Liver (tissue), 8 donors: ENCODE measurements at regions not wholly inside any gene's neighbourhood (a gene's known extent, or its start where the extent isn't known, plus 50 kb on each side); places are given as distances from the start of the nearest gene placed in this dataset.

Source experiments
- DNase-seq: peaks from one replicate; pipeline ENCODE4 v3.0.0-alpha.2; 2017; ENCODE audit warnings: low spot score
- H3K27ac ChIP-seq, 2 donors: one replicate each; pipeline ENCODE4 v1.7.0; 2013; ENCODE audit warnings: inconsistent platforms in 2 of 2, low read length in 2 of 2, control low read depth in 1 of 2, low read depth in 1 of 2, mild to moderate bottlenecking in 1 of 2
- H3K27me3 ChIP-seq, 4 donors: one replicate each; pipeline versions ENCODE4 v1.6.1 to v1.7.0; 2013; ENCODE audit warnings: low read length in 3 of 4, inconsistent platforms in 1 of 4, mild to moderate bottlenecking in 1 of 4, moderate library complexity in 1 of 4; ENCODE audit not compliant: control insufficient read depth in 4 of 4, insufficient read depth in 4 of 4
- H3K36me3 ChIP-seq, 4 donors: one replicate each; pipeline versions ENCODE4 v1.6.1 to v1.7.0; 2013; ENCODE audit warnings: low read length in 3 of 4, mild to moderate bottlenecking in 3 of 4, low read depth in 1 of 4, moderate library complexity in 1 of 4; ENCODE audit not compliant: control insufficient read depth in 4 of 4, insufficient read depth in 3 of 4
- H3K4me1 ChIP-seq, 4 donors: one replicate each; pipeline versions ENCODE4 v1.6.1 to v1.7.0; 2013; ENCODE audit warnings: low read length in 3 of 4, mild to moderate bottlenecking in 3 of 4, moderate library complexity in 1 of 4; ENCODE audit not compliant: control insufficient read depth in 4 of 4, insufficient read depth in 4 of 4
- H3K4me3 ChIP-seq, 3 donors: one replicate each; pipeline versions ENCODE4 v1.6.1 to v1.7.0; 2013; ENCODE audit warnings: low read length in 3 of 3, control low read depth in 1 of 3, low read depth in 1 of 3, mild to moderate bottlenecking in 1 of 3
- H3K9ac ChIP-seq, 2 donors: one replicate each; pipeline ENCODE4 v1.7.0; 2013; ENCODE audit warnings: low read length in 2 of 2, mild to moderate bottlenecking in 2 of 2, moderate library complexity in 2 of 2, control low read depth in 1 of 2, low read depth in 1 of 2
- H3K9me3 ChIP-seq, 4 donors: one replicate each; pipeline versions ENCODE4 v1.6.1 to v1.7.0; 2013; ENCODE audit warnings: low read length in 3 of 4; ENCODE audit not compliant: control insufficient read depth in 4 of 4
- EGR1 ChIP-seq, 2 donors: IDR thresholded peaks; 2 replicates each; pipeline ENCODE4 v1.6.1; 2016 to 2018; ENCODE audit warnings: antibody characterized with exemption in 2 of 2, low read depth in 2 of 2
- FOXA1 ChIP-seq: IDR thresholded peaks from 2 replicates; pipeline ENCODE4 v1.6.1; 2016; ENCODE audit warnings: antibody characterized with exemption
- FOXA2 ChIP-seq: IDR thresholded peaks from 2 replicates; pipeline ENCODE4 v1.6.1; 2016; ENCODE audit warnings: antibody characterized with exemption
- GABPA ChIP-seq, 2 donors: IDR thresholded peaks in 1 of 2; conservative IDR thresholded peaks in 1 of 2; 2 replicates each; pipeline ENCODE4 v1.6.1; 2016; ENCODE audit warnings: antibody characterized with exemption in 2 of 2, mild to moderate bottlenecking in 1 of 2, moderate library complexity in 1 of 2
- HNF4A ChIP-seq, 2 donors: conservative IDR thresholded peaks; 2 replicates each; pipeline ENCODE4 v1.6.1; 2016; ENCODE audit warnings: antibody characterized with exemption in 2 of 2, mild to moderate bottlenecking in 2 of 2
- HNF4G ChIP-seq: IDR thresholded peaks from 2 replicates; pipeline ENCODE4 v1.6.1; 2016; ENCODE audit warnings: antibody characterized with exemption
- JUND ChIP-seq, 2 donors: IDR thresholded peaks; 2 replicates each; pipeline ENCODE4 v1.6.1; 2016; ENCODE audit warnings: antibody characterized with exemption in 2 of 2
- NR2F2 ChIP-seq: IDR thresholded peaks from 2 replicates; pipeline ENCODE4 v1.6.1; 2016; ENCODE audit warnings: antibody characterized with exemption
- RAD21 ChIP-seq, 2 donors: IDR thresholded peaks; 2 replicates each; pipeline ENCODE4 v1.6.1; 2016; ENCODE audit warnings: antibody characterized with exemption in 2 of 2, mild to moderate bottlenecking in 2 of 2
- RXRA ChIP-seq, 2 donors: IDR thresholded peaks; 2 replicates each; pipeline ENCODE4 v1.6.1; 2017 to 2018; ENCODE audit warnings: antibody characterized with exemption in 2 of 2, mild to moderate bottlenecking in 1 of 2
- SP1 ChIP-seq: IDR thresholded peaks from 2 replicates; pipeline ENCODE4 v1.6.1; 2018; ENCODE audit warnings: antibody characterized with exemption, mild to moderate bottlenecking
- TAF1 ChIP-seq: conservative IDR thresholded peaks from 2 replicates; pipeline ENCODE4 v1.6.1; 2016; ENCODE audit warnings: antibody characterized with exemption, mild to moderate bottlenecking
- WGBS: extraction: QIAGEN DNeasy Blood & Tissue Kit; methylation state at CpG from one replicate; pipeline ENCODE4 v1.1.7; 2013; 5-methylcytosine and 5-hydroxymethylcytosine counted together
- TF ChIP-seq, protein P1 (sequence below): IDR thresholded peaks from 2 replicates; pipeline ENCODE4 v1.6.1; 2016; ENCODE audit warnings: antibody characterized with exemption, mild to moderate bottlenecking
- TF ChIP-seq, protein P2 (sequence below): IDR thresholded peaks from 2 replicates; pipeline ENCODE4 v1.6.1; 2016; ENCODE audit warnings: antibody characterized with exemption
- TF ChIP-seq, protein P3 (sequence below): IDR thresholded peaks from 2 replicates; pipeline ENCODE4 v1.6.1; 2016; ENCODE audit warnings: antibody characterized with exemption
- TF ChIP-seq, protein P4 (sequence below): IDR thresholded peaks from 2 replicates; pipeline ENCODE4 v1.6.1; 2016; ENCODE audit warnings: antibody characterized with exemption
- TF ChIP-seq, protein P5 (sequence below): fragments of 150-350 bp; IDR thresholded peaks from 2 replicates; pipeline ENCODE4 v1.5.1; 2017; ENCODE audit warnings: improper control_type of control experiment, low read depth, low read length; ENCODE audit not compliant: missing input control
- donor health status: healthy.
- donor health status: healthy.
- donor health status: healthy.
- donor health status: healthy.
- donor health status: healthy.

DNA sequence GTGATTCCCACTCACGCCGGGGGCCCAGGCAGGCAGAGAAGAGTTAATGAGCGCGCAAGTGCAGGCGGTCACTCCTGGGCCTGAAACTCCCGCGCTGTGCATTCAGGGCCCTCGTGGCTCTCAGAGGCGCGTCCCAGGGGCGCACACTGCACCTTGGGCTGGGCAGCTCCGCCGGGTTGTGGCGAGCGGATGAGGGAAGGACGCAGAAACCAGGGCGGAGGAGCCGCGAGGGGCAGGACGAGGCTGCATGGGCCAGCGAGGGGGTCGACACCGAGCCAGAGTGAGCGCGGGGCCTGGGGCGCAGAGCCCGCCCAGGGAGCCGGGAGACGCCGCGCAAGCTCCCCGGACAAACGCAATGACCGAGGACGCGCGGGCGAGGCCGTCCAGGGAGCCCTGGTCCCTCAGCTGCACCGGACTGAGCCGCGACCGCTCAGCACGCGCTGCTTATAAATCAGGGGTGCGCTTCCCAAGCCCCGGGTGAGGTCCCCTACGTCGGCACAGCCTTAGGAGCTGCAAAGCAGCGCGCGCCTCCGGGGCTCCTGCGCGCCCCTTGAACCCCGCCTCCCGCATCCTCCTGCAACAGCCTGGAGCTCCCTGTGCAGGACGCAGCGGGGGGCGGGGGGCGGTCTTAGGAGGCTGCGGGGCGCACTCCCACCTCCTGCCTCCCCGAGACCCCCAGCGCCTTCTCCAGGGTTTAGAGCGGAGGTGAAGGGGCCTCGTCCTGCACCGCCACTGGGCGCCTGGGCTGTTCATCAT, 180.2 kb upstream of the ALKAL2 start:
- Histone ChIP-seq H3K9me3 (peaks cover 0 to 4% (median 0%) of the 10 kb centered on the region in 4 donors), H3K27ac (no peak overlapping the region), H3K9ac (no peak overlapping the region), H3K27me3 (peaks cover 0 to 17% (median 1%) of the 10 kb centered on the region in 4 donors), H3K4me3 (no peak overlapping the region), H3K4me1 (no peaks in the 10 kb centered on the region), H3K36me3 (no peaks in the 10 kb centered on the region)
- TF ChIP-seq NR2F2 (no peak), RXRA (IDR thresholded peaks at IDR 0.05) (no peak), JUND (IDR thresholded peaks at IDR 0.05) (no peak), HNF4A (conservative IDR thresholded peaks at IDR 0.05) (no peak), SP1 (no peak), RAD21 (IDR thresholded peaks at IDR 0.05) (no peak), FOXA2 (no peak), HNF4G (no peak), FOXA1 (no peak), GABPA (IDR thresholded peaks at IDR 0.05 in 1 of 2, conservative IDR thresholded peaks at IDR 0.05 in 1 of 2) (no peak), TAF1 (no peak), EGR1 (IDR thresholded peaks at IDR 0.05; ENCODE audit: low read depth in 2 of 2) (no peak)
- TF ChIP-seq, protein P1, sequence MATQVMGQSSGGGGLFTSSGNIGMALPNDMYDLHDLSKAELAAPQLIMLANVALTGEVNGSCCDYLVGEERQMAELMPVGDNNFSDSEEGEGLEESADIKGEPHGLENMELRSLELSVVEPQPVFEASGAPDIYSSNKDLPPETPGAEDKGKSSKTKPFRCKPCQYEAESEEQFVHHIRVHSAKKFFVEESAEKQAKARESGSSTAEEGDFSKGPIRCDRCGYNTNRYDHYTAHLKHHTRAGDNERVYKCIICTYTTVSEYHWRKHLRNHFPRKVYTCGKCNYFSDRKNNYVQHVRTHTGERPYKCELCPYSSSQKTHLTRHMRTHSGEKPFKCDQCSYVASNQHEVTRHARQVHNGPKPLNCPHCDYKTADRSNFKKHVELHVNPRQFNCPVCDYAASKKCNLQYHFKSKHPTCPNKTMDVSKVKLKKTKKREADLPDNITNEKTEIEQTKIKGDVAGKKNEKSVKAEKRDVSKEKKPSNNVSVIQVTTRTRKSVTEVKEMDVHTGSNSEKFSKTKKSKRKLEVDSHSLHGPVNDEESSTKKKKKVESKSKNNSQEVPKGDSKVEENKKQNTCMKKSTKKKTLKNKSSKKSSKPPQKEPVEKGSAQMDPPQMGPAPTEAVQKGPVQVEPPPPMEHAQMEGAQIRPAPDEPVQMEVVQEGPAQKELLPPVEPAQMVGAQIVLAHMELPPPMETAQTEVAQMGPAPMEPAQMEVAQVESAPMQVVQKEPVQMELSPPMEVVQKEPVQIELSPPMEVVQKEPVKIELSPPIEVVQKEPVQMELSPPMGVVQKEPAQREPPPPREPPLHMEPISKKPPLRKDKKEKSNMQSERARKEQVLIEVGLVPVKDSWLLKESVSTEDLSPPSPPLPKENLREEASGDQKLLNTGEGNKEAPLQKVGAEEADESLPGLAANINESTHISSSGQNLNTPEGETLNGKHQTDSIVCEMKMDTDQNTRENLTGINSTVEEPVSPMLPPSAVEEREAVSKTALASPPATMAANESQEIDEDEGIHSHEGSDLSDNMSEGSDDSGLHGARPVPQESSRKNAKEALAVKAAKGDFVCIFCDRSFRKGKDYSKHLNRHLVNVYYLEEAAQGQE, result no peak
- TF ChIP-seq, protein P2, sequence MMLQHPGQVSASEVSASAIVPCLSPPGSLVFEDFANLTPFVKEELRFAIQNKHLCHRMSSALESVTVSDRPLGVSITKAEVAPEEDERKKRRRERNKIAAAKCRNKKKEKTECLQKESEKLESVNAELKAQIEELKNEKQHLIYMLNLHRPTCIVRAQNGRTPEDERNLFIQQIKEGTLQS, result no peak
- TF ChIP-seq, protein P3, sequence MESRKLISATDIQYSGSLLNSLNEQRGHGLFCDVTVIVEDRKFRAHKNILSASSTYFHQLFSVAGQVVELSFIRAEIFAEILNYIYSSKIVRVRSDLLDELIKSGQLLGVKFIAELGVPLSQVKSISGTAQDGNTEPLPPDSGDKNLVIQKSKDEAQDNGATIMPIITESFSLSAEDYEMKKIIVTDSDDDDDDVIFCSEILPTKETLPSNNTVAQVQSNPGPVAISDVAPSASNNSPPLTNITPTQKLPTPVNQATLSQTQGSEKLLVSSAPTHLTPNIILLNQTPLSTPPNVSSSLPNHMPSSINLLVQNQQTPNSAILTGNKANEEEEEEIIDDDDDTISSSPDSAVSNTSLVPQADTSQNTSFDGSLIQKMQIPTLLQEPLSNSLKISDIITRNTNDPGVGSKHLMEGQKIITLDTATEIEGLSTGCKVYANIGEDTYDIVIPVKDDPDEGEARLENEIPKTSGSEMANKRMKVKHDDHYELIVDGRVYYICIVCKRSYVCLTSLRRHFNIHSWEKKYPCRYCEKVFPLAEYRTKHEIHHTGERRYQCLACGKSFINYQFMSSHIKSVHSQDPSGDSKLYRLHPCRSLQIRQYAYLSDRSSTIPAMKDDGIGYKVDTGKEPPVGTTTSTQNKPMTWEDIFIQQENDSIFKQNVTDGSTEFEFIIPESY, result no peak
- TF ChIP-seq, protein P4, sequence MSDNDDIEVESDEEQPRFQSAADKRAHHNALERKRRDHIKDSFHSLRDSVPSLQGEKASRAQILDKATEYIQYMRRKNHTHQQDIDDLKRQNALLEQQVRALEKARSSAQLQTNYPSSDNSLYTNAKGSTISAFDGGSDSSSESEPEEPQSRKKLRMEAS, result no peak
- TF ChIP-seq, protein P5, sequence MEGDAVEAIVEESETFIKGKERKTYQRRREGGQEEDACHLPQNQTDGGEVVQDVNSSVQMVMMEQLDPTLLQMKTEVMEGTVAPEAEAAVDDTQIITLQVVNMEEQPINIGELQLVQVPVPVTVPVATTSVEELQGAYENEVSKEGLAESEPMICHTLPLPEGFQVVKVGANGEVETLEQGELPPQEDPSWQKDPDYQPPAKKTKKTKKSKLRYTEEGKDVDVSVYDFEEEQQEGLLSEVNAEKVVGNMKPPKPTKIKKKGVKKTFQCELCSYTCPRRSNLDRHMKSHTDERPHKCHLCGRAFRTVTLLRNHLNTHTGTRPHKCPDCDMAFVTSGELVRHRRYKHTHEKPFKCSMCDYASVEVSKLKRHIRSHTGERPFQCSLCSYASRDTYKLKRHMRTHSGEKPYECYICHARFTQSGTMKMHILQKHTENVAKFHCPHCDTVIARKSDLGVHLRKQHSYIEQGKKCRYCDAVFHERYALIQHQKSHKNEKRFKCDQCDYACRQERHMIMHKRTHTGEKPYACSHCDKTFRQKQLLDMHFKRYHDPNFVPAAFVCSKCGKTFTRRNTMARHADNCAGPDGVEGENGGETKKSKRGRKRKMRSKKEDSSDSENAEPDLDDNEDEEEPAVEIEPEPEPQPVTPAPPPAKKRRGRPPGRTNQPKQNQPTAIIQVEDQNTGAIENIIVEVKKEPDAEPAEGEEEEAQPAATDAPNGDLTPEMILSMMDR, result no peak
- 5% methylated on average over 69 of the region's 69 CpGs for WGBS
- no peak for DNase-seq
